HFF-Myc (cell line): ENCODE measurements at regions not wholly inside any gene's neighbourhood (a gene's known extent, or its start where the extent isn't known, plus 50 kb on each side); places are given as distances from the start of the nearest gene placed in this dataset.

Source experiments
- DNase-seq: peaks from one replicate; pipeline ENCODE4 v3.0.0-alpha.2; 2011; ENCODE audit warnings: low read depth; ENCODE audit errors: extremely low read depth
- H3K4me3 ChIP-seq: replicated peaks from 2 replicates; pipeline ENCODE4 v1.5.1; 2011; ENCODE audit warnings: low read depth, mild to moderate bottlenecking, control low read depth, low read length
- CTCF ChIP-seq: IDR thresholded peaks from 2 replicates; pipeline ENCODE4 v1.5.1; 2012; ENCODE audit warnings: mild to moderate bottlenecking, low read depth, low read length, control low read depth; ENCODE audit errors: missing control alignments

- H3K4me3 ChIP-seq: no peak overlapping the region
- TF ChIP-seq CTCF: no peak
- no peak for DNase-seq
Measured at GRCh38 chr5:112636751-112637150, 100.9 kb upstream of the APC start.

GRCh38 chr5:112637343-112637742 lies 100.3 kb upstream of the APC start:
- no peak for TF ChIP-seq CTCF
- no peak for DNase-seq
- no peak overlapping the region for H3K4me3 ChIP-seq

- no peak for DNase-seq
- TF ChIP-seq CTCF: no peak
- H3K4me3 ChIP-seq: no peak overlapping the region
Measured at GRCh38 chr5:112640546-112640945, 97.1 kb upstream of the APC start.

- TF ChIP-seq CTCF: no peak
- H3K4me3 ChIP-seq: no peak overlapping the region
Measured at GRCh38 chr5:112641515-112642110, 96.1 kb upstream of the APC start.

GRCh38 chr5:112642885-112643284 lies 94.8 kb upstream of the APC start:
- no peak for DNase-seq
- no peak overlapping the region for H3K4me3 ChIP-seq
- TF ChIP-seq CTCF: no peak

More at GRCh38 chr5:112641515-112642110, 96.1 kb upstream of the APC start:
- DNase-seq: no peak

- no peak for TF ChIP-seq CTCF
- H3K4me3 ChIP-seq: no peak overlapping the region
- DNase-seq: no peak
Measured at GRCh38 chr5:112643339-112643971, 94.2 kb upstream of the APC start.
